Activated CD4-positive, alpha-beta T cell treated with anti-CD3 and anti-CD28 coated beads, Interleukin-2, amount 10 ng/mL, durations not matched to agents 7 days and 5 days (primary cell): ENCODE measurements at regions not wholly inside any gene's neighbourhood (a gene's known extent, or its start where the extent isn't known, plus 50 kb on each side); places are given as distances from the start of the nearest gene placed in this dataset.

Experiments used
- CTCF ChIA-PET: fragments of 350-600 bp; sonication (Branson Sonifier 250); formaldehyde crosslinking; loops from one replicate; lab custom pipeline; 2021; ENCODE audit warnings: antibody characterized with exemption; lab: Charles Lee
- POLR2A ChIA-PET: fragments of 350-600 bp; sonication (Branson Sonifier 250); formaldehyde crosslinking; loops from one replicate; lab custom pipeline; 2021; ENCODE audit warnings: antibody characterized with exemption; lab: Charles Lee
- DNase-seq: peaks from one replicate; pipeline ENCODE4 v3.0.0-alpha.2; 2020
- H3K27ac Mint-ChIP-seq: one replicate; pipeline ENCODE4 v1.8.0; 2021; ENCODE audit warnings: mild to moderate bottlenecking, moderate library complexity, mixed read lengths
- H3K27me3 Mint-ChIP-seq: one replicate; pipeline ENCODE4 v1.8.0; 2021; ENCODE audit warnings: mixed read lengths
- H3K36me3 Mint-ChIP-seq: one replicate; pipeline ENCODE4 v1.8.0; 2021; ENCODE audit warnings: low read depth, mixed read lengths
- H3K4me1 Mint-ChIP-seq: one replicate; pipeline ENCODE4 v1.8.0; 2021; ENCODE audit warnings: mixed read lengths
- H3K4me3 Mint-ChIP-seq: one replicate; pipeline ENCODE4 v1.8.0; 2021; ENCODE audit warnings: mild to moderate bottlenecking, moderate library complexity, mixed read lengths
- H3K9me3 Mint-ChIP-seq: one replicate; pipeline ENCODE4 v1.8.0; 2021; ENCODE audit warnings: mixed read lengths

- ChIA-PET CTCF (no interaction called here), POLR2A (no interaction called here)
- Mint-ChIP-seq H3K27ac (no peak overlapping the region), H3K27me3 (peaks cover 3% of the 10 kb centered on the region), H3K36me3 (no peaks in the 10 kb centered on the region), H3K9me3 (no peaks in the 10 kb centered on the region), H3K4me3 (no peak overlapping the region), H3K4me1 (no peaks in the 10 kb centered on the region)
- DNase-seq: no peak
These were observed 385.4 kb upstream of the CDH5 start for GRCh38 chr16:65981057-65981456.

- DNase-seq: no peak
- Mint-ChIP-seq H3K27me3 (no peaks in the 10 kb centered on the region), H3K4me1 (no peaks in the 10 kb centered on the region), H3K4me3 (no peak overlapping the region), H3K36me3 (no peaks in the 10 kb centered on the region), H3K27ac (no peak overlapping the region), H3K9me3 (peaks cover 2% of the 10 kb centered on the region)
- CTCF ChIA-PET: no interaction called here
- POLR2A ChIA-PET: no interaction called here
These were observed 391.3 kb upstream of the CDH5 start for GRCh38 chr16:65975049-65975708.

- ChIA-PET CTCF (interaction anchor here (0.9 kb wide), 1 partner anchor 10 kb away, joined by 3 read pairs; no protein-coding TSS in a partner anchor), POLR2A (no interaction called here)
- Mint-ChIP-seq H3K4me1 (no peaks in the 10 kb centered on the region), H3K9me3 (no peaks in the 10 kb centered on the region), H3K36me3 (no peaks in the 10 kb centered on the region), H3K27ac (no peak overlapping the region), H3K27me3 (no peaks in the 10 kb centered on the region), H3K4me3 (no peak overlapping the region)
- DNase-seq: no peak
These were observed 399.1 kb upstream of the CDH5 start for GRCh38 chr16:65967376-65967775.

GRCh38 chr16:65965628-65966027 is 400.9 kb upstream of the CDH5 start:
- H3K27ac Mint-ChIP-seq: no peak overlapping the region
- no peaks in the 10 kb centered on the region for H3K9me3 Mint-ChIP-seq
- H3K27me3 Mint-ChIP-seq: no peaks in the 10 kb centered on the region
- H3K4me1 Mint-ChIP-seq: no peaks in the 10 kb centered on the region
- no peaks in the 10 kb centered on the region for H3K36me3 Mint-ChIP-seq
- H3K4me3 Mint-ChIP-seq: no peak overlapping the region
- POLR2A ChIA-PET: no interaction called here
- no peak for DNase-seq
- CTCF ChIA-PET: no interaction called here

GRCh38 chr16:65964752-65965151 is 401.7 kb upstream of the CDH5 start:
- POLR2A ChIA-PET: no interaction called here
- no peak overlapping the region for H3K4me3 Mint-ChIP-seq
- H3K27me3 Mint-ChIP-seq: no peaks in the 10 kb centered on the region
- no peaks in the 10 kb centered on the region for H3K4me1 Mint-ChIP-seq
- H3K36me3 Mint-ChIP-seq: no peaks in the 10 kb centered on the region
- DNase-seq: no peak
- H3K9me3 Mint-ChIP-seq: no peaks in the 10 kb centered on the region
- CTCF ChIA-PET: interaction anchor here (0.6 kb wide), 1 partner anchor 670 kb away, joined by 3 read pairs; no protein-coding TSS in a partner anchor
- no peak overlapping the region for H3K27ac Mint-ChIP-seq

- DNase-seq: no peak
- no peaks in the 10 kb centered on the region for H3K9me3 Mint-ChIP-seq
- no peak overlapping the region for H3K27ac Mint-ChIP-seq
- H3K27me3 Mint-ChIP-seq: no peaks in the 10 kb centered on the region
- H3K4me1 Mint-ChIP-seq: no peaks in the 10 kb centered on the region
- H3K36me3 Mint-ChIP-seq: no peaks in the 10 kb centered on the region
- ChIA-PET POLR2A (no interaction called here), CTCF (no interaction called here)
- no peak overlapping the region for H3K4me3 Mint-ChIP-seq
These were observed 404.9 kb upstream of the CDH5 start for GRCh38 chr16:65961476-65962143.

GRCh38 chr16:65959983-65960382 is 406.5 kb upstream of the CDH5 start:
- POLR2A ChIA-PET: no interaction called here
- CTCF ChIA-PET: no interaction called here
- no peaks in the 10 kb centered on the region for H3K9me3 Mint-ChIP-seq

GRCh38 chr16:65958086-65958485 is 408.4 kb upstream of the CDH5 start:
- Mint-ChIP-seq H3K4me3 (no peak overlapping the region), H3K36me3 (no peaks in the 10 kb centered on the region), H3K27me3 (no peaks in the 10 kb centered on the region), H3K4me1 (no peaks in the 10 kb centered on the region), H3K9me3 (no peaks in the 10 kb centered on the region), H3K27ac (no peak overlapping the region)
- POLR2A ChIA-PET: no interaction called here
- no peak for DNase-seq
- CTCF ChIA-PET: no interaction called here

More at GRCh38 chr16:65959983-65960382, 406.5 kb upstream of the CDH5 start:
- H3K27me3 Mint-ChIP-seq: no peaks in the 10 kb centered on the region
- H3K36me3 Mint-ChIP-seq: no peaks in the 10 kb centered on the region
- no peak overlapping the region for H3K27ac Mint-ChIP-seq
- no peak overlapping the region for H3K4me3 Mint-ChIP-seq
- DNase-seq: no peak
- no peaks in the 10 kb centered on the region for H3K4me1 Mint-ChIP-seq

GRCh38 chr16:65956100-65956499 is 410.4 kb upstream of the CDH5 start:
- H3K9me3 Mint-ChIP-seq: no peaks in the 10 kb centered on the region
- no peak overlapping the region for H3K4me3 Mint-ChIP-seq
- ChIA-PET POLR2A (no interaction called here), CTCF (no interaction called here)
- no peaks in the 10 kb centered on the region for H3K36me3 Mint-ChIP-seq
- DNase-seq: no peak
- H3K4me1 Mint-ChIP-seq: no peaks in the 10 kb centered on the region
- no peak overlapping the region for H3K27ac Mint-ChIP-seq
- H3K27me3 Mint-ChIP-seq: no peaks in the 10 kb centered on the region

- Mint-ChIP-seq H3K4me1 (no peaks in the 10 kb centered on the region), H3K36me3 (no peaks in the 10 kb centered on the region), H3K4me3 (no peak overlapping the region), H3K27ac (no peak overlapping the region), H3K27me3 (no peaks in the 10 kb centered on the region), H3K9me3 (no peaks in the 10 kb centered on the region)
- CTCF ChIA-PET: no interaction called here
- POLR2A ChIA-PET: no interaction called here
- no peak for DNase-seq
These were observed 412.0 kb upstream of the CDH5 start for GRCh38 chr16:65954446-65954845.

- DNase-seq: no peak
- CTCF ChIA-PET: no interaction called here
- no peaks in the 10 kb centered on the region for H3K27me3 Mint-ChIP-seq
- H3K4me3 Mint-ChIP-seq: no peak overlapping the region
- no peaks in the 10 kb centered on the region for H3K36me3 Mint-ChIP-seq
- H3K4me1 Mint-ChIP-seq: no peaks in the 10 kb centered on the region
- POLR2A ChIA-PET: no interaction called here
- H3K9me3 Mint-ChIP-seq: no peaks in the 10 kb centered on the region
- H3K27ac Mint-ChIP-seq: no peak overlapping the region
These were observed 416.3 kb upstream of the CDH5 start for GRCh38 chr16:65950211-65950610.

- Mint-ChIP-seq H3K27ac (no peak overlapping the region), H3K4me1 (no peaks in the 10 kb centered on the region), H3K27me3 (no peaks in the 10 kb centered on the region), H3K4me3 (no peak overlapping the region), H3K36me3 (no peaks in the 10 kb centered on the region), H3K9me3 (no peaks in the 10 kb centered on the region)
- no peak for DNase-seq
- CTCF ChIA-PET: no interaction called here
- POLR2A ChIA-PET: no interaction called here
These were observed 418.1 kb upstream of the CDH5 start for GRCh38 chr16:65948361-65948760.

- Mint-ChIP-seq H3K27ac (no peak overlapping the region), H3K4me1 (no peaks in the 10 kb centered on the region), H3K9me3 (no peaks in the 10 kb centered on the region), H3K36me3 (no peaks in the 10 kb centered on the region), H3K4me3 (no peak overlapping the region), H3K27me3 (no peaks in the 10 kb centered on the region)
- no peak for DNase-seq
- ChIA-PET CTCF (no interaction called here), POLR2A (no interaction called here)
These were observed 418.5 kb upstream of the CDH5 start for GRCh38 chr16:65947951-65948350.

GRCh38 chr16:65945493-65945892 is 421.0 kb upstream of the CDH5 start:
- no peak overlapping the region for H3K4me3 Mint-ChIP-seq
- no peaks in the 10 kb centered on the region for H3K4me1 Mint-ChIP-seq

More at GRCh38 chr16:65945493-65945892, 421.0 kb upstream of the CDH5 start:
- CTCF ChIA-PET: no interaction called here
- no peak for DNase-seq
- Mint-ChIP-seq H3K9me3 (no peaks in the 10 kb centered on the region), H3K27ac (no peak overlapping the region), H3K36me3 (no peaks in the 10 kb centered on the region), H3K27me3 (no peaks in the 10 kb centered on the region)
- POLR2A ChIA-PET: no interaction called here
